Loucy (cell line): ENCODE measurements at regions not wholly inside any gene's neighbourhood (a gene's known extent, or its start where the extent isn't known, plus 50 kb on each side); places are given as distances from the start of the nearest gene placed in this dataset.

ENCODE experiments used
- H2AFZ ChIP-seq: fragments of 200-600 bp; sonication (generic); 2 replicates; pipeline ENCODE4 v1.6.0; 2016; ENCODE audit warnings: antibody characterized with exemption, mild to moderate bottlenecking, low read length, moderate library complexity
- H3F3A ChIP-seq: fragments of 200-600 bp; 2 replicates; pipeline ENCODE4 v1.6.0; 2016; ENCODE audit warnings: antibody characterized with exemption, low read depth, mild to moderate bottlenecking
- H3K27me3 ChIP-seq: fragments of 200-600 bp; sonication (generic); 2 replicates; pipeline ENCODE4 v1.6.1; 2014; ENCODE audit warnings: low read length, mild to moderate bottlenecking; ENCODE audit not compliant: insufficient read depth, poor library complexity, severe bottlenecking
- H3K36me3 ChIP-seq: fragments of 200-600 bp; sonication (generic); 2 replicates; pipeline ENCODE4 v1.6.1; 2016; ENCODE audit warnings: low read length; ENCODE audit not compliant: insufficient read depth
- H3K4me1 ChIP-seq: fragments of 200-600 bp; sonication (generic); 2 replicates; pipeline ENCODE4 v1.5.1; 2014; ENCODE audit warnings: low read length, mild to moderate bottlenecking; ENCODE audit not compliant: insufficient read depth, poor library complexity, severe bottlenecking
- H3K4me2 ChIP-seq: fragments of 200-600 bp; sonication (generic); 2 replicates; pipeline ENCODE4 v1.6.0; 2014; ENCODE audit warnings: antibody characterized with exemption, low read length, low read depth, mild to moderate bottlenecking; ENCODE audit not compliant: poor library complexity, severe bottlenecking
- H3K4me3 ChIP-seq: fragments of 200-600 bp; sonication (generic); 2 replicates; pipeline ENCODE4 v1.5.1; 2014; ENCODE audit warnings: low read length, mild to moderate bottlenecking, mixed read lengths; ENCODE audit not compliant: poor library complexity, severe bottlenecking
- H3K79me2 ChIP-seq: fragments of 200-600 bp; sonication (generic); 2 replicates; pipeline ENCODE4 v1.6.1; 2014; ENCODE audit warnings: low read length; ENCODE audit not compliant: insufficient read depth
- H3K9ac ChIP-seq: fragments of 200-600 bp; sonication (generic); 2 replicates; pipeline ENCODE4 v1.6.0; 2014; ENCODE audit warnings: mild to moderate bottlenecking, low read depth, low read length, moderate library complexity; ENCODE audit not compliant: poor library complexity, severe bottlenecking
- H3K9me2 ChIP-seq: fragments of 200-600 bp; sonication (generic); replicated peaks from 2 replicates; pipeline ENCODE4 v1.6.1; 2016; ENCODE audit warnings: low read depth, low read length, mixed read lengths
- H3K9me3 ChIP-seq: fragments of 200-600 bp; sonication (generic); 2 replicates; pipeline ENCODE4 v1.6.1; 2014; ENCODE audit warnings: mild to moderate bottlenecking, antibody characterized with exemption, low read length, low read depth; ENCODE audit not compliant: insufficient read depth
- H4K20me1 ChIP-seq: fragments of 200-600 bp; sonication (generic); 2 replicates; pipeline ENCODE4 v1.6.0; 2014; ENCODE audit warnings: antibody characterized with exemption, low read length, mild to moderate bottlenecking; ENCODE audit not compliant: insufficient read depth, poor library complexity, severe bottlenecking
- EZH2phosphoT487 ChIP-seq: fragments of 200-600 bp; IDR thresholded peaks from 2 replicates; pipeline ENCODE4 v1.6.1; 2018; ENCODE audit warnings: antibody characterized with exemption, mild to moderate bottlenecking, moderate library complexity, borderline replicate concordance
- TF ChIP-seq, protein P1 (sequence below): fragments of 200-600 bp; sonication (generic); conservative IDR thresholded peaks from 2 replicates; pipeline ENCODE4 v1.5.1; 2014; ENCODE audit warnings: mild to moderate bottlenecking, antibody characterized with exemption, low read length

GRCh38 chr7:110358028-110358427 lies 732.9 kb upstream of the LRRN3 start:
- Histone ChIP-seq H3K9me2 (no peaks in the 10 kb centered on the region), H3K79me2 (no peaks in the 10 kb centered on the region), H3K9ac (no peak overlapping the region), H3K9me3 (no peaks in the 10 kb centered on the region), H3K36me3 (no peaks in the 10 kb centered on the region), H3F3A (no peaks in the 10 kb centered on the region), H3K4me3 (no peak overlapping the region), H3K27me3 (no peaks in the 10 kb centered on the region), H3K4me1 (no peaks in the 10 kb centered on the region), H4K20me1 (no peaks in the 10 kb centered on the region), H3K4me2 (no peak overlapping the region), H2AFZ (no peak overlapping the region)
- TF ChIP-seq, protein P1, sequence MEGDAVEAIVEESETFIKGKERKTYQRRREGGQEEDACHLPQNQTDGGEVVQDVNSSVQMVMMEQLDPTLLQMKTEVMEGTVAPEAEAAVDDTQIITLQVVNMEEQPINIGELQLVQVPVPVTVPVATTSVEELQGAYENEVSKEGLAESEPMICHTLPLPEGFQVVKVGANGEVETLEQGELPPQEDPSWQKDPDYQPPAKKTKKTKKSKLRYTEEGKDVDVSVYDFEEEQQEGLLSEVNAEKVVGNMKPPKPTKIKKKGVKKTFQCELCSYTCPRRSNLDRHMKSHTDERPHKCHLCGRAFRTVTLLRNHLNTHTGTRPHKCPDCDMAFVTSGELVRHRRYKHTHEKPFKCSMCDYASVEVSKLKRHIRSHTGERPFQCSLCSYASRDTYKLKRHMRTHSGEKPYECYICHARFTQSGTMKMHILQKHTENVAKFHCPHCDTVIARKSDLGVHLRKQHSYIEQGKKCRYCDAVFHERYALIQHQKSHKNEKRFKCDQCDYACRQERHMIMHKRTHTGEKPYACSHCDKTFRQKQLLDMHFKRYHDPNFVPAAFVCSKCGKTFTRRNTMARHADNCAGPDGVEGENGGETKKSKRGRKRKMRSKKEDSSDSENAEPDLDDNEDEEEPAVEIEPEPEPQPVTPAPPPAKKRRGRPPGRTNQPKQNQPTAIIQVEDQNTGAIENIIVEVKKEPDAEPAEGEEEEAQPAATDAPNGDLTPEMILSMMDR = no peak
- no peak for TF ChIP-seq EZH2phosphoT487

GRCh38 chr7:110371709-110372108 lies 719.2 kb upstream of the LRRN3 start:
- Histone ChIP-seq H3K4me2 (no peak overlapping the region), H2AFZ (no peak overlapping the region), H3K4me3 (no peak overlapping the region), H3K27me3 (no peaks in the 10 kb centered on the region), H3K9ac (no peak overlapping the region), H3K79me2 (no peaks in the 10 kb centered on the region), H3K9me2 (no peaks in the 10 kb centered on the region), H4K20me1 (no peaks in the 10 kb centered on the region), H3F3A (no peaks in the 10 kb centered on the region), H3K36me3 (no peaks in the 10 kb centered on the region), H3K9me3 (no peaks in the 10 kb centered on the region), H3K4me1 (no peaks in the 10 kb centered on the region)
- TF ChIP-seq, protein P1 = no peak
- TF ChIP-seq EZH2phosphoT487 = no peak

- H4K20me1 ChIP-seq = no peaks in the 10 kb centered on the region
- no peaks in the 10 kb centered on the region for H3K9me2 ChIP-seq
- H3K9ac ChIP-seq = no peak overlapping the region
- no peak overlapping the region for H3K4me3 ChIP-seq
- H3K4me2 ChIP-seq = no peak overlapping the region
- no peaks in the 10 kb centered on the region for H3K27me3 ChIP-seq
- no peaks in the 10 kb centered on the region for H3K36me3 ChIP-seq
- H3F3A ChIP-seq = no peaks in the 10 kb centered on the region
- H3K79me2 ChIP-seq = no peaks in the 10 kb centered on the region
- no peaks in the 10 kb centered on the region for H3K9me3 ChIP-seq
- no peaks in the 10 kb centered on the region for H3K4me1 ChIP-seq
- no peak overlapping the region for H2AFZ ChIP-seq
- no peak for TF ChIP-seq EZH2phosphoT487
- TF ChIP-seq, protein P1 = no peak
Observed at GRCh38 chr7:110372685-110373084, 718.2 kb upstream of the LRRN3 start.
